ENCODE measurements at regions not wholly inside any gene's neighbourhood (a gene's known extent, or its start where the extent isn't known, plus 50 kb on each side); places are given as distances from the start of the nearest gene placed in this dataset.

DNA sequence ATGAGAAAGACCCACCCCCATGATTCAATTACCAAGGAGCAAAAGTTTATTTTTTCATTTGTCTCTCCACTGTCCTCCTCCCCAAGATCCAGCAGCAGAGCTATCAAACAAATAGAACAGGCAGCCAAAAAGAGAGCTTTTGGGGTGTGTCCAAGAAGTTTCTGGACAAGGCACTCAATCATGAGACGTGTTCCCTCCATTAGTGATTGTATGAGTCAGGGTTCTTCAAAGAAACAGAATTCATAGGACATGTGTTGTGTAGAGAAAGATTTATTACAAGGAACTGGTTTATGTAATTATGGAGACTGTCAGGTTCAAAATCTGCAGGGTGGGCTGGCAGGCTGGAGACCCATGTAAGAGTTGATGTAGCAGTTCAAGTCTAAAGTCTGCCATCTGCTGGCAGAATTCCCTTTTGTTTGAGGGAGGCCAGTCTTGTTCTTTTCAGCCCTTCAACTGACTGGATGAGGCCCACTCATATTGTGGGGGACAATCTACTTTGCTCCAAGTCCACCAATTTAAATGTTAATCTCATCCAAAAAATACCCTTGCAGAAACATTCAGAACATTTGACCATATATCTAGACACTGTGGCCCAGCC, 248.1 kb upstream of the OPRM1 start:
- no peak overlapping the region for H3K9ac ChIP-seq (ENCODE audit: insufficient read length)
- H3K4me3 ChIP-seq = no peak overlapping the region
- DNase-seq (ENCODE audit: low read depth, low spot score) = no peak
- no peaks in the 10 kb centered on the region for H3K9me3 ChIP-seq (ENCODE audit: low read depth, low read length)
- no peak overlapping the region for H3K27ac ChIP-seq
- TF ChIP-seq EZH2 (IDR thresholded peaks at IDR 0.05) (no peak), POLR2AphosphoS5 (IDR thresholded peaks at IDR 0.05; ENCODE audit: borderline replicate concordance, low read depth, low read length) (no peak), FOXP2 (optimal IDR thresholded peaks at IDR 0.05; ENCODE audit: control extremely low read depth, extremely low read length, insufficient read depth) (no peak)
- H3K36me3 ChIP-seq (ENCODE audit: insufficient read depth, low read length) = no peaks in the 10 kb centered on the region

DNA sequence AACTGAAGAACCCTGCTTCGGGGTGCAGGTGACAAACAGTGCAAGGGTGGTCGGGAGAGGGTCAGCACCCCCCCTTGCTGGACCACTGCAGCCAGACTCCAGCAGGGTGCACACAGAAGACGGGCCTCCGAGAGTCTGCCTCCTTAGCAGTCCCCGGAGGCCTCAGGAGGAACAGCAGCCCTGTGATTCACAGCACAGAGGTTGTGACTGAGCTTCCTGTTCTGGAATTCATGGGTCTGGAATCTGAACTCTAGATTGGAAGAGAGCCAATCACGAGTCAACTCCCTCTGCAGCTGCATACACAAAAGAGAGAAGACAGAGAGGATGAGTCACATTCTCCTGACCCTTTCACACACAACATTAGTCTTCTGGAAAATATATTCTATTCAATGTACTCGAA, 249.0 kb upstream of the OPRM1 start:
- H3K9me3 ChIP-seq (ENCODE audit: low read depth, low read length) = no peaks in the 10 kb centered on the region
- no peak for DNase-seq (ENCODE audit: low read depth, low spot score)
- H3K4me3 ChIP-seq = no peak overlapping the region
- TF ChIP-seq EZH2 (IDR thresholded peaks at IDR 0.05) (no peak), POLR2AphosphoS5 (IDR thresholded peaks at IDR 0.05; ENCODE audit: borderline replicate concordance, low read depth, low read length) (no peak), FOXP2 (optimal IDR thresholded peaks at IDR 0.05; ENCODE audit: control extremely low read depth, extremely low read length, insufficient read depth) (no peak)
- H3K27ac ChIP-seq = no peak overlapping the region
- no peaks in the 10 kb centered on the region for H3K36me3 ChIP-seq (ENCODE audit: insufficient read depth, low read length)
- H3K9ac ChIP-seq (ENCODE audit: insufficient read length) = no peak overlapping the region

- DNase-seq (ENCODE audit: low read depth, low spot score) = no peak
- H3K27ac ChIP-seq = no peak overlapping the region
- TF ChIP-seq EZH2 (IDR thresholded peaks at IDR 0.05) = no peak
- TF ChIP-seq POLR2AphosphoS5 (IDR thresholded peaks at IDR 0.05; ENCODE audit: borderline replicate concordance, low read depth, low read length) = no peak
- no peak for TF ChIP-seq FOXP2 (optimal IDR thresholded peaks at IDR 0.05; ENCODE audit: control extremely low read depth, extremely low read length, insufficient read depth)
- no peaks in the 10 kb centered on the region for H3K9me3 ChIP-seq (ENCODE audit: low read depth, low read length)
- H3K9ac ChIP-seq (ENCODE audit: insufficient read length) = no peak overlapping the region
- no peak overlapping the region for H3K4me3 ChIP-seq
- no peaks in the 10 kb centered on the region for H3K36me3 ChIP-seq (ENCODE audit: insufficient read depth, low read length)
Observed at GRCh38 chr6:153787341-153787606, 251.8 kb upstream of the OPRM1 start.

DNA sequence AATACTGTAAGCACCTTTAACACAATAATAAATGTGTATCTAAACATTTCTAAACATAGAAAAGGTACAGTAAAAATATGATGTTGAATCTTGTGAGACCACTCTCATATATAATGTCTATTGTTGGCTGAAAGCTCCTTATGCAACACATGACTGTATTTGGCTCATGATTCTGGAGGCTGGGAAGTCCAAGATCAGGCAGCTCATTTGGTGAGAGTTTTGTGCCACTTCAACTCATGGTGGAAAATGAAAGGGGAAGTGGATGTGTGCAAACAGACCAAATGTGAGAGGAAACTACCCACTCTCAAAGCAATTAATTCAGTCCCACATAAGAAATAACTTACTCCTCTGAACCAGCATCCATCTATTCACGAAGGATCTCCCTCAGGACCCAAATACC, 257.7 kb upstream of the OPRM1 start:
- no peaks in the 10 kb centered on the region for H3K36me3 ChIP-seq (ENCODE audit: insufficient read depth, low read length)
- DNase-seq (ENCODE audit: low read depth, low spot score) = no peak
- no peak overlapping the region for H3K27ac ChIP-seq
- H3K9me3 ChIP-seq (ENCODE audit: low read depth, low read length) = no peaks in the 10 kb centered on the region
- no peak overlapping the region for H3K4me3 ChIP-seq
- no peak for TF ChIP-seq EZH2 (IDR thresholded peaks at IDR 0.05)
- no peak for TF ChIP-seq POLR2AphosphoS5 (IDR thresholded peaks at IDR 0.05; ENCODE audit: borderline replicate concordance, low read depth, low read length)
- TF ChIP-seq FOXP2 (optimal IDR thresholded peaks at IDR 0.05; ENCODE audit: control extremely low read depth, extremely low read length, insufficient read depth) = no peak
- no peak overlapping the region for H3K9ac ChIP-seq (ENCODE audit: insufficient read length)

- Histone ChIP-seq H3K4me3 (no peak overlapping the region), H3K36me3 (ENCODE audit: insufficient read depth, low read length) (no peaks in the 10 kb centered on the region), H3K9me3 (ENCODE audit: low read depth, low read length) (no peaks in the 10 kb centered on the region), H3K9ac (ENCODE audit: insufficient read length) (no peak overlapping the region), H3K27ac (no peak overlapping the region)
- TF ChIP-seq EZH2 (IDR thresholded peaks at IDR 0.05) (no peak), POLR2AphosphoS5 (IDR thresholded peaks at IDR 0.05; ENCODE audit: borderline replicate concordance, low read depth, low read length) (no peak), FOXP2 (optimal IDR thresholded peaks at IDR 0.05; ENCODE audit: control extremely low read depth, extremely low read length, insufficient read depth) (no peak)
- DNase-seq (ENCODE audit: low read depth, low spot score) = no peak
Observed at GRCh38 chr6:153780011-153780410, 259.0 kb upstream of the OPRM1 start.

DNA sequence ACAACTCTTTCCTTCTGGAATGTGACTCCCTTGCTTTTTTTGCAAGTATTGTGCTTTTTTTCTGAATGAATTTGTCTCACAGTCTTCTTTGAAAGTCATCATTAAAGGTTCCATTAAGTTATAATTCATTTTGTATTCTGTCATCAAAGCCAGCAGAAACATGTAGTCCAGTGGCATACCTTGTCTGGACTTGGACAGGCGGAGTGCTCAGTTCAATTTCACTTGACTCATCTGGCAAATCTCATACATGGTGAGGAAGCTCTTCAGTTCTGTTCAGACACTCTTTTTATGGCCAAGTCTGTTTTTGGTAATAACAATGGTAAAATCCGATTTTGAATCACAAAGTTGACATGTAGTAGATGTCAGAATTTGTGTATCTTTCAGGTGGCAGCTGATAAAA, 260.8 kb upstream of the OPRM1 start:
- Histone ChIP-seq H3K9me3 (ENCODE audit: low read depth, low read length) (no peaks in the 10 kb centered on the region), H3K27ac (no peak overlapping the region), H3K9ac (ENCODE audit: insufficient read length) (no peak overlapping the region), H3K4me3 (no peak overlapping the region), H3K36me3 (ENCODE audit: insufficient read depth, low read length) (no peaks in the 10 kb centered on the region)
- TF ChIP-seq EZH2 (IDR thresholded peaks at IDR 0.05) (no peak), FOXP2 (optimal IDR thresholded peaks at IDR 0.05; ENCODE audit: control extremely low read depth, extremely low read length, insufficient read depth) (no peak), POLR2AphosphoS5 (IDR thresholded peaks at IDR 0.05; ENCODE audit: borderline replicate concordance, low read depth, low read length) (no peak)
- no peak for DNase-seq (ENCODE audit: low read depth, low spot score)

DNA sequence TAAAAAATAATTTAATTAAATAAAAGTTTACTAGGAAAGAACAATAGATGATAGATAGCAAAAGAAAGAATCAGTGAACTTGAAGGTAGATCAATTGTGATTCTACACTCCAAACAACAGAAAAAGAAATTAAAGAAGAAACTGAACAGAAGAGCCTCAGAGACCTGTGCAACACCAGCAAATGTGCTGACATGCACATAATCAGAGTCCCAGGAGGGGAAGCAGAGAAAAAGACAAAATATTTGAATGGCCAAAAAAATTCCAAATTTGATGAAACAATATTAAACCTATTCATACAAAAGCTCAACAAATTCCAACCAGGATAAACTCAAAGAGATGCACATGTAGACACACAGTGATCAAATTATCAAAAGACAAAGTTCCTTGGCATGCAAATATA, 267.5 kb upstream of the OPRM1 start:
- Histone ChIP-seq H3K4me3 (no peak overlapping the region), H3K9ac (ENCODE audit: insufficient read length) (no peak overlapping the region), H3K36me3 (ENCODE audit: insufficient read depth, low read length) (no peaks in the 10 kb centered on the region), H3K9me3 (ENCODE audit: low read depth, low read length) (no peaks in the 10 kb centered on the region), H3K27ac (no peak overlapping the region)
- no peak for TF ChIP-seq FOXP2 (optimal IDR thresholded peaks at IDR 0.05; ENCODE audit: control extremely low read depth, extremely low read length, insufficient read depth)
- TF ChIP-seq EZH2 (IDR thresholded peaks at IDR 0.05) = no peak
- no peak for TF ChIP-seq POLR2AphosphoS5 (IDR thresholded peaks at IDR 0.05; ENCODE audit: borderline replicate concordance, low read depth, low read length)
- no peak for DNase-seq (ENCODE audit: low read depth, low spot score)

- DNase-seq (ENCODE audit: low read depth, low spot score) = no peak
- no peaks in the 10 kb centered on the region for H3K36me3 ChIP-seq (ENCODE audit: insufficient read depth, low read length)
- no peaks in the 10 kb centered on the region for H3K9me3 ChIP-seq (ENCODE audit: low read depth, low read length)
- H3K9ac ChIP-seq (ENCODE audit: insufficient read length) = no peak overlapping the region
- H3K4me3 ChIP-seq = no peak overlapping the region
- H3K27ac ChIP-seq = no peak overlapping the region
- TF ChIP-seq FOXP2 (optimal IDR thresholded peaks at IDR 0.05; ENCODE audit: control extremely low read depth, extremely low read length, insufficient read depth) (no peak), POLR2AphosphoS5 (IDR thresholded peaks at IDR 0.05; ENCODE audit: borderline replicate concordance, low read depth, low read length) (no peak), EZH2 (IDR thresholded peaks at IDR 0.05) (no peak)
Observed at GRCh38 chr6:153767127-153767526, 271.9 kb upstream of the OPRM1 start.

DNA sequence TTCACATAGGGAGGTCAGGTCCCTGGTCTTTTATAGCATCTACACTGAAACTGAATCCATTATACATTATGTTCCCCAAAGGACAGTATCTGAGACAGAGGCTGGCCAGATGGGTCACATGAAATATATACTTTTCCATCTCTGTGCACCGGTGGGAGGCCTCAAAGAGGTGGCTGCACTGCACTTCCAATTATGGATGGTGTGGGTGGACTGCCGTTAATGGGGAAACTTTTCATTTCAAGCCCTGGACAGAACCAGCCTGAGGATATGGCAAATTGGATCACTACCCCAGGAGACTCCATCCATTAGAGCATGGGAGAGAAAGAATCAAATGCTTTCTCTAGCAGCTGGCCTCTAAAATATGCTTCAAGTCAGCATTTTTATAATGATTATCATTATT, 280.5 kb upstream of the OPRM1 start:
- Histone ChIP-seq H3K36me3 (ENCODE audit: insufficient read depth, low read length) (no peaks in the 10 kb centered on the region), H3K9me3 (ENCODE audit: low read depth, low read length) (no peaks in the 10 kb centered on the region), H3K9ac (ENCODE audit: insufficient read length) (no peak overlapping the region), H3K4me3 (no peak overlapping the region), H3K27ac (no peak overlapping the region)
- DNase-seq (ENCODE audit: low read depth, low spot score) = no peak
- TF ChIP-seq FOXP2 (optimal IDR thresholded peaks at IDR 0.05; ENCODE audit: control extremely low read depth, extremely low read length, insufficient read depth) = no peak
- TF ChIP-seq EZH2 (IDR thresholded peaks at IDR 0.05) = no peak
- no peak for TF ChIP-seq POLR2AphosphoS5 (IDR thresholded peaks at IDR 0.05; ENCODE audit: borderline replicate concordance, low read depth, low read length)

All from SK-N-MC (cell line).